ENCODE measurements at regions not wholly inside any gene's neighbourhood (a gene's known extent, or its start where the extent isn't known, plus 50 kb on each side); places are given as distances from the start of the nearest gene placed in this dataset.
A peak's percentile ranks its signal among the peaks of the same experiment; 100 is the strongest.

GRCh38 chr6:8570256-8570920, 135.0 kb upstream of the SLC35B3 start:
- DNase-seq = peak; percentile 40

GRCh38 chr6:8562125-8562524, 126.8 kb upstream of the SLC35B3 start:
- DNase-seq = no peak

- no peak for DNase-seq
Observed at GRCh38 chr6:8558953-8559352, 123.6 kb upstream of the SLC35B3 start.

- no peak for DNase-seq
Observed at GRCh38 chr6:8557014-8557748, 121.8 kb upstream of the SLC35B3 start.

- DNase-seq = no peak
Observed at GRCh38 chr6:8556370-8557013, 121.1 kb upstream of the SLC35B3 start.

GRCh38 chr6:8551993-8552392, 116.6 kb upstream of the SLC35B3 start:
- no peak for DNase-seq

- DNase-seq = no peak
Observed at GRCh38 chr6:8551386-8551785, 116.0 kb upstream of the SLC35B3 start.

GRCh38 chr6:8549074-8549790, 113.9 kb upstream of the SLC35B3 start:
- DNase-seq = peak; percentile 5

GRCh38 chr6:8546496-8546895, 111.2 kb upstream of the SLC35B3 start:
- DNase-seq = no peak

- no peak for DNase-seq
Observed at GRCh38 chr6:8545336-8545735, 110.0 kb upstream of the SLC35B3 start.

GRCh38 chr6:8543714-8544113, 108.4 kb upstream of the SLC35B3 start:
- DNase-seq = no peak

GRCh38 chr6:8539453-8539852, 104.1 kb upstream of the SLC35B3 start:
- DNase-seq = no peak

GRCh38 chr6:8536122-8536521, 100.8 kb upstream of the SLC35B3 start:
- DNase-seq = no peak

GRCh38 chr6:8535519-8535918, 100.2 kb upstream of the SLC35B3 start:
- DNase-seq = no peak

- DNase-seq = peak; percentile 16
Observed at GRCh38 chr6:8530785-8531435, 95.6 kb upstream of the SLC35B3 start.

- DNase-seq = no peak
Observed at GRCh38 chr6:8529250-8529649, 93.9 kb upstream of the SLC35B3 start.

- DNase-seq = no peak
Observed at GRCh38 chr6:8527818-8528217, 92.5 kb upstream of the SLC35B3 start.

GRCh38 chr6:8526624-8527023, 91.3 kb upstream of the SLC35B3 start:
- no peak for DNase-seq

GRCh38 chr6:8525370-8525769, 90.0 kb upstream of the SLC35B3 start:
- DNase-seq = no peak

GRCh38 chr6:8513174-8513573, 77.8 kb upstream of the SLC35B3 start:
- DNase-seq = no peak

- DNase-seq = no peak
Observed at GRCh38 chr6:8507286-8507685, 71.9 kb upstream of the SLC35B3 start.

- DNase-seq = no peak
Observed at GRCh38 chr6:8506126-8506525, 70.8 kb upstream of the SLC35B3 start.
